H1 (cell line): ENCODE measurements at regions not wholly inside any gene's neighbourhood (a gene's known extent, or its start where the extent isn't known, plus 50 kb on each side); places are given as distances from the start of the nearest gene placed in this dataset.

Source experiments
- BACH1 ChIP-seq: IDR thresholded peaks from 2 replicates; pipeline ENCODE4 v1.6.1; 2012; ENCODE audit warnings: low read length, improper control_type of control experiment
- CBX8 ChIP-seq: fragments of 300-800, 300-1000 bp; sonication (generic); IDR thresholded peaks from 2 replicates; pipeline ENCODE4 v1.7.1; 2016; ENCODE audit warnings: low read depth, low read length, borderline replicate concordance
- CHD1 ChIP-seq: IDR thresholded peaks from 2 replicates; pipeline ENCODE4 v1.6.1; 2012; ENCODE audit warnings: low read depth, low read length, improper control_type of control experiment
- EGR1 ChIP-seq: IDR thresholded peaks from 2 replicates; pipeline ENCODE4 v1.6.1; 2011; ENCODE audit warnings: low read depth, low read length, borderline replicate concordance
- EP300 ChIP-seq, 2 experiments: IDR thresholded peaks; 1 replicate in 1 of 2; 2 replicates in 1 of 2; pipeline ENCODE4 v1.6.1; 2011 to 2012; ENCODE audit warnings: low read depth in 2 of 2, low read length in 2 of 2, mild to moderate bottlenecking in 2 of 2, borderline replicate concordance in 1 of 2, inconsistent platforms in 1 of 2, moderate library complexity in 1 of 2
- POLR2A ChIP-seq, 2 experiments: IDR thresholded peaks; 1 replicate in 1 of 2; 2 replicates in 1 of 2; pipeline ENCODE4 v1.6.1; 2011; ENCODE audit warnings: low read depth in 2 of 2, low read length in 2 of 2, mild to moderate bottlenecking in 2 of 2; ENCODE audit errors: control extremely low read depth in 1 of 2
- SAP30 ChIP-seq: fragments of 300-600 bp; sonication (generic); IDR thresholded peaks from 2 replicates; pipeline ENCODE4 v1.7.1; 2012; ENCODE audit warnings: low read length, moderate library complexity, mild to moderate bottlenecking, inconsistent platforms; ENCODE audit not compliant: insufficient read depth, insufficient replicate concordance
- SIN3A ChIP-seq, 2 experiments: IDR thresholded peaks in 1 of 2; conservative IDR thresholded peaks in 1 of 2; 2 replicates each; pipeline ENCODE4 v1.6.1; 2011 to 2012; ENCODE audit warnings: low read length in 2 of 2, improper control_type of control experiment in 1 of 2, low read depth in 1 of 2, mild to moderate bottlenecking in 1 of 2
- SP1 ChIP-seq: IDR thresholded peaks from 2 replicates; pipeline ENCODE4 v1.6.1; 2011; ENCODE audit warnings: low read depth, low read length
- SP4 ChIP-seq: IDR thresholded peaks from 2 replicates; pipeline ENCODE4 v1.6.1; 2012; ENCODE audit warnings: low read length, inconsistent platforms
- SRF ChIP-seq: IDR thresholded peaks from 2 replicates; pipeline ENCODE4 v1.6.1; 2011; ENCODE audit warnings: mild to moderate bottlenecking, low read depth, low read length, moderate library complexity
- TAF1 ChIP-seq: IDR thresholded peaks from 2 replicates; pipeline ENCODE4 v1.6.1; 2011; ENCODE audit warnings: mild to moderate bottlenecking, low read depth, low read length
- TEAD4 ChIP-seq: IDR thresholded peaks from 2 replicates; pipeline ENCODE4 v1.6.1; 2012; ENCODE audit warnings: low read depth, low read length, inconsistent platforms, mixed read lengths
- TF ChIP-seq, protein P1 (sequence below), 3 experiments: IDR thresholded peaks; 1 replicate in 2 of 3; 2 replicates in 1 of 3; pipeline versions ENCODE4 v1.5.1 to v1.6.1; 2011; ENCODE audit warnings: low read length in 3 of 3, mild to moderate bottlenecking in 3 of 3, inconsistent platforms in 2 of 3, low read depth in 1 of 3, moderate library complexity in 1 of 3; ENCODE audit not compliant: insufficient read depth in 1 of 3; ENCODE audit errors: control extremely low read depth in 1 of 3

DNA sequence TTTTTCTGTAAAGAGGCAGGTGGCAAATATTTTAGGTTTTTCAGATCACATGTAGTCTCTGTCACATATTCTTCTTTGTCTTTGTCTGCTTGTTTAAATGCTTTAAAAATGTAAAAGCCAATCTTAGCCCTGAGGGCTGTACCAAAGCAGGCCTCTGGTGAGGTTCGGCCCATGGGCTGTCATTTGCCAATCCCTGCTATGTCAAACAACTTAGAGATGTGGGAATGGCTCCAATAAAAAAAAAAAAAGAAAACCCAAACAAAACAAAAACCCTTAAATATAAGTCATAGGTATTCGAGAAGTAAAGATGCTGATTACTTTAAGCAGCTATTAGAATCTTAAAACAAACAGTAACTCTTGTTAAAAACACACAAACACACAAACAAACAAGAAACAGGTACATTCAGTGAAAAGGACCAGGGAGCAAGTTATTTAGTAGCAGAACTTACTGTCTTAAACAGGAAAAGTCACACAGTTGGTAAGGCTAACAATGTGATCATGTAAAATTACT is 61.4 kb upstream of the NAMPT start:
- no peak for TF ChIP-seq CHD1
- TF ChIP-seq, protein P1, sequence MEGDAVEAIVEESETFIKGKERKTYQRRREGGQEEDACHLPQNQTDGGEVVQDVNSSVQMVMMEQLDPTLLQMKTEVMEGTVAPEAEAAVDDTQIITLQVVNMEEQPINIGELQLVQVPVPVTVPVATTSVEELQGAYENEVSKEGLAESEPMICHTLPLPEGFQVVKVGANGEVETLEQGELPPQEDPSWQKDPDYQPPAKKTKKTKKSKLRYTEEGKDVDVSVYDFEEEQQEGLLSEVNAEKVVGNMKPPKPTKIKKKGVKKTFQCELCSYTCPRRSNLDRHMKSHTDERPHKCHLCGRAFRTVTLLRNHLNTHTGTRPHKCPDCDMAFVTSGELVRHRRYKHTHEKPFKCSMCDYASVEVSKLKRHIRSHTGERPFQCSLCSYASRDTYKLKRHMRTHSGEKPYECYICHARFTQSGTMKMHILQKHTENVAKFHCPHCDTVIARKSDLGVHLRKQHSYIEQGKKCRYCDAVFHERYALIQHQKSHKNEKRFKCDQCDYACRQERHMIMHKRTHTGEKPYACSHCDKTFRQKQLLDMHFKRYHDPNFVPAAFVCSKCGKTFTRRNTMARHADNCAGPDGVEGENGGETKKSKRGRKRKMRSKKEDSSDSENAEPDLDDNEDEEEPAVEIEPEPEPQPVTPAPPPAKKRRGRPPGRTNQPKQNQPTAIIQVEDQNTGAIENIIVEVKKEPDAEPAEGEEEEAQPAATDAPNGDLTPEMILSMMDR (IDR thresholded peaks at IDR 0.05; ENCODE audit: control extremely low read depth in 1 of 3, insufficient read depth in 1 of 3, low read depth in 1 of 3, low read length in 3 of 3): no peak
- no peak for TF ChIP-seq POLR2A (IDR thresholded peaks at IDR 0.05; ENCODE audit: control extremely low read depth in 1 of 2, low read depth in 2 of 2, low read length in 2 of 2)
- TF ChIP-seq EP300 (IDR thresholded peaks at IDR 0.05; ENCODE audit: borderline replicate concordance in 1 of 2, low read depth in 2 of 2, low read length in 2 of 2): no peak
- TF ChIP-seq EGR1: no peak
- TF ChIP-seq SP1: no peak
- no peak for TF ChIP-seq CBX8
- TF ChIP-seq TAF1: no peak
- no peak for TF ChIP-seq SAP30
- no peak for TF ChIP-seq SP4
- TF ChIP-seq TEAD4: no peak
- no peak for TF ChIP-seq BACH1
- TF ChIP-seq SRF: no peak
- no peak for TF ChIP-seq SIN3A (conservative IDR thresholded peaks at IDR 0.05 in 1 of 2, IDR thresholded peaks at IDR 0.05 in 1 of 2; ENCODE audit: low read depth in 1 of 2, low read length in 2 of 2)
